ENCODE measurements at regions not wholly inside any gene's neighbourhood (a gene's known extent, or its start where the extent isn't known, plus 50 kb on each side); places are given as distances from the start of the nearest gene placed in this dataset.

GRCh38 chr2:240302041-240302440 lies 133.4 kb upstream of the GPC1 start:
- no peak for TF ChIP-seq POLR2AphosphoS5 (IDR thresholded peaks at IDR 0.05; ENCODE audit: insufficient read depth in 1 of 2, low read depth in 1 of 2)
- no peak for TF ChIP-seq CTCF (IDR thresholded peaks at IDR 0.05)
- TF ChIP-seq POLR2A (IDR thresholded peaks at IDR 0.05) = no peak
- DNase-seq (ENCODE audit: extremely low spot score in 2 of 2) = peak; percentile 55 to 58
- Histone ChIP-seq H3K4me3 (no peak overlapping the region), H3K27ac (no peak overlapping the region), H3K9me3 (no peaks in the 10 kb centered on the region), H3K4me1 (no peaks in the 10 kb centered on the region), H3K36me3 (no peaks in the 10 kb centered on the region), H3K27me3 (no peaks in the 10 kb centered on the region)
- intact Hi-C loops (cut with DNase I) = no loop called here

GRCh38 chr2:240302933-240303595 lies 132.4 kb upstream of the GPC1 start:
- no peak overlapping the region for H3K27ac ChIP-seq
- no peaks in the 10 kb centered on the region for H3K36me3 ChIP-seq
- no peak overlapping the region for H3K4me3 ChIP-seq
- peak; percentile 25 to 72 for DNase-seq (ENCODE audit: extremely low spot score in 2 of 2)
- H3K9me3 ChIP-seq = no peaks in the 10 kb centered on the region
- H3K27me3 ChIP-seq = no peaks in the 10 kb centered on the region
- intact Hi-C loops (cut with DNase I) = no loop called here
- TF ChIP-seq CTCF (IDR thresholded peaks at IDR 0.05) (no peak), POLR2A (IDR thresholded peaks at IDR 0.05) (no peak), POLR2AphosphoS5 (IDR thresholded peaks at IDR 0.05; ENCODE audit: insufficient read depth in 1 of 2, low read depth in 1 of 2) (no peak)
- H3K4me1 ChIP-seq = no peaks in the 10 kb centered on the region

- Histone ChIP-seq H3K9me3 (no peaks in the 10 kb centered on the region), H3K27ac (no peak overlapping the region), H3K36me3 (no peaks in the 10 kb centered on the region), H3K4me3 (no peak overlapping the region), H3K27me3 (no peaks in the 10 kb centered on the region), H3K4me1 (no peaks in the 10 kb centered on the region)
- intact Hi-C loops (cut with DNase I) = no loop called here
- TF ChIP-seq CTCF (IDR thresholded peaks at IDR 0.05) (no peak), POLR2A (IDR thresholded peaks at IDR 0.05) (no peak), POLR2AphosphoS5 (IDR thresholded peaks at IDR 0.05; ENCODE audit: insufficient read depth in 1 of 2, low read depth in 1 of 2) (no peak)
- DNase-seq (ENCODE audit: extremely low spot score in 2 of 2) = peak; percentile 55 to 77
These were observed 131.3 kb upstream of the GPC1 start for GRCh38 chr2:240303896-240304745.

- Histone ChIP-seq H3K4me1 (no peaks in the 10 kb centered on the region), H3K27me3 (no peaks in the 10 kb centered on the region), H3K36me3 (no peaks in the 10 kb centered on the region), H3K9me3 (no peaks in the 10 kb centered on the region), H3K27ac (no peak overlapping the region), H3K4me3 (no peak overlapping the region)
- TF ChIP-seq POLR2AphosphoS5 (IDR thresholded peaks at IDR 0.05; ENCODE audit: insufficient read depth in 1 of 2, low read depth in 1 of 2) (no peak), CTCF (IDR thresholded peaks at IDR 0.05) (no peak), POLR2A (IDR thresholded peaks at IDR 0.05) (no peak)
- intact Hi-C loops (cut with DNase I) = no loop called here
- DNase-seq (ENCODE audit: extremely low spot score in 2 of 2) = peak; percentile 83 to 96
These were observed 130.7 kb upstream of the GPC1 start for GRCh38 chr2:240304746-240305161.
